HepG2 (cell line): ENCODE measurements at regions not wholly inside any gene's neighbourhood (a gene's known extent, or its start where the extent isn't known, plus 50 kb on each side); places are given as distances from the start of the nearest gene placed in this dataset.

Experiments
- ATAC-seq: fragments of 200-7000 bp; cut with Tn5 transposase; 3 replicates; pipeline ENCODE4 v1.9.1; 2020; ENCODE audit warnings: mild to moderate bottlenecking, moderate library complexity
- BruUV-seq: library from RNA; stranded (reverse); fragments of 400-500 nt; replicated peaks from 2 replicates; lab custom pipeline; 2021; lab: Mats Ljungman, UMichigan
- CTCF ChIA-PET: fragments of 300-600 bp; formaldehyde crosslinking; extraction: SDS; loops from one replicate; lab custom pipeline; 2021; ENCODE audit warnings: low total read pairs, inconsistent platforms, low intra/inter-chr PET ratio; lab: Yijun Ruan, JAX
- POLR2A ChIA-PET: fragments of 350-600 bp; sonication (Branson Sonifier 250); formaldehyde crosslinking; loops from one replicate; lab custom pipeline; 2020; ENCODE audit warnings: antibody characterized with exemption, inconsistent platforms; lab: Yijun Ruan, JAX
- DNase-seq: peaks from one replicate; pipeline ENCODE4 v3.0.0-alpha.2; 2015; ENCODE audit warnings: low spot score
- FAIRE-seq: peaks from 3 replicates; lab custom pipeline; 2011; peaks lifted over from hg19 to GRCh38; lab: Jason Lieb, UNC
- H2AFZ ChIP-seq: one replicate; pipeline ENCODE4 v1.6.1; 2011; ENCODE audit warnings: low read length, inconsistent platforms
- H3K27ac ChIP-seq: fragments of 300-600 bp; 3 replicates; pipeline ENCODE4 v1.8.0; 2011; ENCODE audit warnings: mixed run types, mild to moderate bottlenecking, mixed read lengths, low read length, inconsistent platforms; ENCODE audit not compliant: insufficient read depth; ENCODE audit errors: extremely low read length
- H3K27me3 ChIP-seq, 2 experiments: fragments of 200-600 bp in 1 of 2; 2 replicates in 1 of 2; 3 replicates in 1 of 2; pipeline versions ENCODE4 v1.6.0 to v1.8.0; 2011; ENCODE audit warnings: low read length in 2 of 2, mild to moderate bottlenecking in 2 of 2, moderate library complexity in 2 of 2, inconsistent platforms in 1 of 2; ENCODE audit not compliant: insufficient read depth in 2 of 2, control insufficient read depth in 1 of 2
- H3K36me3 ChIP-seq, 2 experiments: fragments of 200-600 bp in 1 of 2; replicated peaks in 1 of 2; 2 replicates in 1 of 2; 3 replicates in 1 of 2; pipeline versions ENCODE4 v1.5.1 to v1.8.0; 2011; ENCODE audit warnings: low read length in 2 of 2, inconsistent platforms in 1 of 2; ENCODE audit not compliant: insufficient read depth in 2 of 2, control insufficient read depth in 1 of 2
- H3K4me1 ChIP-seq: 2 replicates; pipeline ENCODE4 v1.5.1; 2012; ENCODE audit warnings: low read length, inconsistent platforms; ENCODE audit not compliant: insufficient read depth
- H3K4me2 ChIP-seq: 2 replicates; pipeline ENCODE4 v1.6.0; 2011; ENCODE audit warnings: low read depth, low read length, inconsistent platforms
- H3K4me3 ChIP-seq, 3 experiments: fragments of 200-600 bp in 1 of 3; sonication (generic), shearing (Covaris generic) in 1 of 3; replicated peaks in 1 of 3; 2 replicates each; pipeline ENCODE4 v1.5.1; 2011 to 2016; ENCODE audit warnings: low read length in 3 of 3, inconsistent platforms in 2 of 3, low read depth in 2 of 3, mild to moderate bottlenecking in 2 of 3, control low read depth in 1 of 3, mixed read lengths in 1 of 3; ENCODE audit not compliant: insufficient read depth in 1 of 3
- H3K79me2 ChIP-seq: one replicate; pipeline ENCODE4 v1.6.1; 2011; ENCODE audit warnings: low read length, inconsistent platforms; ENCODE audit not compliant: insufficient read depth
- H3K9ac ChIP-seq: 2 replicates; pipeline ENCODE4 v1.6.0; 2011; ENCODE audit warnings: mild to moderate bottlenecking, low read depth, low read length, inconsistent platforms; ENCODE audit not compliant: insufficient read depth
- H3K9me3 ChIP-seq: 2 replicates; pipeline ENCODE4 v1.5.1; 2012; ENCODE audit warnings: mild to moderate bottlenecking, low read length
- H4K20me1 ChIP-seq: 2 replicates; pipeline ENCODE4 v1.6.0; 2011; ENCODE audit warnings: inconsistent platforms, mild to moderate bottlenecking, low read length, moderate library complexity; ENCODE audit not compliant: insufficient read depth
- ARHGAP35 ChIP-seq: sonication (generic); formaldehyde crosslinking; IDR thresholded peaks from 2 replicates; pipeline ENCODE4 v1.9.0; 2022; ENCODE audit warnings: mild to moderate bottlenecking, inconsistent platforms, moderate library complexity, missing genetic modification reagents, borderline replicate concordance
- ATF7 ChIP-seq, 2 experiments: fragments of 450-650 bp in 1 of 2; sonication (generic) in 1 of 2; formaldehyde crosslinking in 1 of 2; IDR thresholded peaks; 2 replicates each; pipeline versions ENCODE4 v1.4.0 to v1.6.1; 2016 to 2020; ENCODE audit warnings: antibody characterized with exemption in 1 of 2, mild to moderate bottlenecking in 1 of 2, missing genetic modification reagents in 1 of 2
- CHCHD3 ChIP-seq: sonication (generic); formaldehyde crosslinking; IDR thresholded peaks from 2 replicates; pipeline ENCODE4 v1.8.0; 2022; ENCODE audit warnings: mild to moderate bottlenecking, missing genetic modification reagents, moderate library complexity
- FUBP1 ChIP-seq: sonication (generic); formaldehyde crosslinking; IDR thresholded peaks from 2 replicates; pipeline ENCODE4 v1.5.1; 2020; ENCODE audit warnings: missing genetic modification reagents, mild to moderate bottlenecking, borderline replicate concordance
- KLF16 ChIP-seq, 2 experiments: sonication (generic) in 1 of 2; formaldehyde crosslinking in 1 of 2; IDR thresholded peaks; 2 replicates each; pipeline versions ENCODE4 v1.6.1 to v1.8.0; 2016 to 2023; ENCODE audit warnings: missing genetic modification reagents in 2 of 2, missing compliant biosample characterization in 1 of 2
- MAX ChIP-seq: IDR thresholded peaks from 2 replicates; pipeline ENCODE4 v1.6.1; 2012; ENCODE audit warnings: inconsistent platforms
- NCOR1 ChIP-seq: fragments of 200-600 bp; sonication (generic); IDR thresholded peaks from 2 replicates; pipeline ENCODE4 v1.7.0; 2017; ENCODE audit warnings: antibody characterized with exemption, low read length, borderline replicate concordance
- PREB ChIP-seq: sonication (generic); formaldehyde crosslinking; IDR thresholded peaks from 2 replicates; pipeline ENCODE4 v1.4.0; 2020; ENCODE audit warnings: missing genetic modification reagents
- SNAPC2 ChIP-seq: sonication (generic); formaldehyde crosslinking; IDR thresholded peaks from 2 replicates; pipeline ENCODE4 v1.8.1; 2022; ENCODE audit warnings: mild to moderate bottlenecking, missing genetic modification reagents
- THAP9 ChIP-seq: sonication (generic); formaldehyde crosslinking; IDR thresholded peaks from 2 replicates; pipeline ENCODE4; 2020; ENCODE audit warnings: missing genetic modification reagents, mild to moderate bottlenecking, borderline replicate concordance
- TOE1 ChIP-seq: sonication (generic); formaldehyde crosslinking; IDR thresholded peaks from 2 replicates; pipeline ENCODE4 v1.4.0; 2020; ENCODE audit warnings: mild to moderate bottlenecking, missing genetic modification reagents
- ZFP90 ChIP-seq: sonication (generic); formaldehyde crosslinking; IDR thresholded peaks from 2 replicates; pipeline ENCODE4 v1.8.0; 2022; ENCODE audit warnings: missing genetic modification reagents, mild to moderate bottlenecking, inconsistent platforms, borderline replicate concordance
- ZNF264 ChIP-seq: sonication (generic); formaldehyde crosslinking; IDR thresholded peaks from 2 replicates; pipeline ENCODE4 v1.4.0; 2020; ENCODE audit warnings: missing genetic modification reagents
- ZNF3 ChIP-seq: IDR thresholded peaks from 2 replicates; pipeline ENCODE4 v1.7.0; 2017; ENCODE audit warnings: inconsistent platforms
- ZNF710 ChIP-seq: sonication (generic); formaldehyde crosslinking; IDR thresholded peaks from 2 replicates; pipeline ENCODE4 v1.5.0; 2020; ENCODE audit warnings: mild to moderate bottlenecking, missing genetic modification reagents, borderline replicate concordance
- WGBS: methylation state at CpG from one replicate; pipeline ENCODE4 v1.1.6; 2017; ENCODE audit warnings: low lambda C conversion rate; 5-methylcytosine and 5-hydroxymethylcytosine counted together
- in situ Hi-C: cut with HindIII; loops from 2 replicates; pipeline ENCODE4 v1.10.0; 2017; ENCODE audit warnings: low pct_unique_long_range_greater_than_20kb; ENCODE audit not compliant: extremely low pct_ligation_motif_present
- intact Hi-C: fragments of 100-400 bp; cut with micrococcal nuclease; formaldehyde crosslinking; loops from one replicate; pipeline ENCODE4 v1.10.0; 2022; ENCODE audit not compliant: unreplicated experiment

- H3K36me3 ChIP-seq: no peaks in the 10 kb centered on the region
- TF ChIP-seq THAP9 (CRISPR knock-in tag): no peak
- TF ChIP-seq FUBP1 (CRISPR knock-in tag): no peak
- no peak for TF ChIP-seq TOE1
- TF ChIP-seq ZNF264 (CRISPR knock-in tag): no peak
- no peak for TF ChIP-seq ZNF710
- TF ChIP-seq KLF16 (CRISPR knock-in tag; IDR thresholded peaks at IDR 0.05): no peak
- no peak for TF ChIP-seq ZFP90 (CRISPR knock-in tag)
- no peak for TF ChIP-seq MAX
- no peak for TF ChIP-seq SNAPC2 (CRISPR knock-in tag)
- no peak for TF ChIP-seq CHCHD3 (CRISPR knock-in tag)
- TF ChIP-seq ATF7 (IDR thresholded peaks at IDR 0.05): no peak
- TF ChIP-seq ATF7 (CRISPR knock-in tag; IDR thresholded peaks at IDR 0.05): no peak
- TF ChIP-seq NCOR1: no peak
- no peak for TF ChIP-seq ZNF3 (CRISPR knock-in tag)
- no peak for TF ChIP-seq PREB (CRISPR knock-in tag)
- TF ChIP-seq ARHGAP35: no peak
- intact Hi-C loops (no loop called here), in situ Hi-C loops (no loop called here)
- no peaks in the 10 kb centered on the region for H3K9me3 ChIP-seq
- no peak overlapping the region for H3K4me2 ChIP-seq
- 0% methylated on average over 3 of the region's 3 CpGs for WGBS
- no peaks in the 10 kb centered on the region for H3K4me1 ChIP-seq
- H4K20me1 ChIP-seq: no peaks in the 10 kb centered on the region
- H3K9ac ChIP-seq: no peak overlapping the region
- no peak overlapping the region for H3K27ac ChIP-seq
- POLR2A ChIA-PET: no interaction called here
- FAIRE-seq (no peak), DNase-seq (no peak), ATAC-seq (no peak)
- H3K79me2 ChIP-seq: no peaks in the 10 kb centered on the region
- CTCF ChIA-PET: no interaction called here
- no peaks in the 10 kb centered on the region for H3K27me3 ChIP-seq
- no peak overlapping the region for H2AFZ ChIP-seq
- no peak overlapping the region for H3K4me3 ChIP-seq
- BruUV-seq: no TSS peak
Observed at GRCh38 chr3:110016235-110016815, 679.0 kb upstream of the DPPA4 start.
